ENCODE measurements at regions not wholly inside any gene's neighbourhood (a gene's known extent, or its start where the extent isn't known, plus 50 kb on each side); places are given as distances from the start of the nearest gene placed in this dataset.

- no peak for TF ChIP-seq CTCF (conservative IDR thresholded peaks at IDR 0.05; ENCODE audit: low read length)
- H3K4me3 ChIP-seq (ENCODE audit: low read length) = no peak overlapping the region
- no peak for DNase-seq (ENCODE audit: low read depth)
Measured at GRCh38 chr4:43374216-43374751, 481.8 kb downstream of the GRXCR1 start.

- no peak overlapping the region for H3K4me3 ChIP-seq (ENCODE audit: low read length)
- TF ChIP-seq CTCF (conservative IDR thresholded peaks at IDR 0.05; ENCODE audit: low read length) = no peak
- DNase-seq (ENCODE audit: low read depth) = no peak
Measured at GRCh38 chr4:43379016-43379415, 486.5 kb downstream of the GRXCR1 start.

- TF ChIP-seq CTCF (conservative IDR thresholded peaks at IDR 0.05; ENCODE audit: low read length) = no peak
- no peak for DNase-seq (ENCODE audit: low read depth)
- no peak overlapping the region for H3K4me3 ChIP-seq (ENCODE audit: low read length)
Measured at GRCh38 chr4:43380093-43380492, 487.6 kb downstream of the GRXCR1 start.

DNA sequence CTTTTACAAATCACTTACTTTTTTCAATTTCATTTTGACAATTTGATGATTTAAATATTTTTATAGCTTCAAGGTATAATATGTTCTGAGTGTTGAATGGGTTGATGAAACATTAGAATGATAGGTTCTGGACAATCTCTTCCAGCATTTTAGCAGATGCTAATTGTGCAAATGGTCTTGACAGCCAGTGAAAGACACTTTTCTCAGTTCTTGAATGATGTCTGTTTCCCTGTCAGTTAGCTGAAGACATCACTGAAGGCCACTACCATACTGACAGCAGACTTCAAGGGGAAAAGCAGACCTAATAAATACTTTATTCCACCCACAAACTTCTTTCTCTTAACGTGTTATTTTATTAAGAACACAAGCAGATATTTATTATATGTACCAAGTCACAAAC is 498.6 kb downstream of the GRXCR1 start:
- TF ChIP-seq CTCF (conservative IDR thresholded peaks at IDR 0.05; ENCODE audit: low read length) = no peak
- H3K4me3 ChIP-seq (ENCODE audit: low read length) = no peak overlapping the region
- DNase-seq (ENCODE audit: low read depth) = no peak

GRCh38 chr4:43394976-43395375 is 502.5 kb downstream of the GRXCR1 start:
- no peak for TF ChIP-seq CTCF (conservative IDR thresholded peaks at IDR 0.05; ENCODE audit: low read length)
- DNase-seq (ENCODE audit: low read depth) = no peak
- no peak overlapping the region for H3K4me3 ChIP-seq (ENCODE audit: low read length)

DNA sequence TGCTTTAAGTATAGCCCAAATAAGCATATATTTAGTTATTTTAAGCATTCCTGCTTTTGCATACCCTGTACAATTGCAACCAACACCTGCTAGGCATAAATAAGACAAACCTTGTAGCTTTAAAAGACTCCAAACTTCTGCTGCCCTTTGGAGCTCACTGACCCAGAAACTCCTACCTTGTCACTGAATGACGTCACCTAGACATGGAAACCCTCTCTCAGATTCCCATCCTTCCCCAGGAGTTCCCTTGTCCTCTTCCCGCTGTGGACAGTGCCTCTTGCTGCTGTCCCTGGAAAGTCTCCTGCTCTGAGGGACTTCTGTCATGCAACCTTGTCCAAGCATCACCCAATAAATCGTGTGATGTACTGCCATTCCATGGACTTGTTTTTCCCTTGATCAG is 507.2 kb downstream of the GRXCR1 start:
- TF ChIP-seq CTCF (conservative IDR thresholded peaks at IDR 0.05; ENCODE audit: low read length) = no peak
- no peak overlapping the region for H3K4me3 ChIP-seq (ENCODE audit: low read length)
- no peak for DNase-seq (ENCODE audit: low read depth)

- no peak for DNase-seq (ENCODE audit: low read depth)
- TF ChIP-seq CTCF (conservative IDR thresholded peaks at IDR 0.05; ENCODE audit: low read length) = no peak
Measured at GRCh38 chr4:43402393-43402792, 509.9 kb downstream of the GRXCR1 start.

More at GRCh38 chr4:43402393-43402792, 509.9 kb downstream of the GRXCR1 start:
- no peak overlapping the region for H3K4me3 ChIP-seq (ENCODE audit: low read length)

Data from AG10803 (cell line).